K562 (cell line): ENCODE measurements at regions not wholly inside any gene's neighbourhood (a gene's known extent, or its start where the extent isn't known, plus 50 kb on each side); places are given as distances from the start of the nearest gene placed in this dataset.

ENCODE experiments used
- ATAC-seq: fragments of 200-7000 bp; cut with Tn5 transposase; 3 replicates; pipeline ENCODE4 v1.9.1; 2020; ENCODE audit warnings: moderate library complexity
- BruUV-seq: library from RNA; stranded (reverse); fragments of 400-500 nt; replicated peaks from 2 replicates; lab custom pipeline; 2021; lab: Mats Ljungman, UMichigan
- CTCF ChIA-PET: fragments of 300-600 bp; formaldehyde crosslinking; extraction: SDS; loops from one replicate; lab custom pipeline; 2021; ENCODE audit warnings: low intra/inter-chr PET ratio; lab: Yijun Ruan, JAX
- POLR2A ChIA-PET: fragments of 300-600, 350-650 bp; sonication (Branson Sonifier 250); formaldehyde crosslinking; extraction: SDS; loops from one replicate; lab custom pipeline; 2021; ENCODE audit warnings: antibody characterized with exemption, inconsistent platforms; lab: Yijun Ruan, JAX
- DNase-seq, 4 experiments: peaks; one replicate each; pipeline versions ENCODE4 v3.0.0 to v3.0.0-alpha.2; 2011 to 2018; ENCODE audit warnings: low spot score in 3 of 4, mixed read lengths in 3 of 4; ENCODE audit errors: extremely low read depth in 1 of 4
- FAIRE-seq: peaks from 2 replicates; lab custom pipeline; 2011; peaks lifted over from hg19 to GRCh38; lab: Jason Lieb, UNC
- H2AFZ ChIP-seq: 2 replicates; pipeline ENCODE4 v1.6.0; 2011; ENCODE audit warnings: low read depth, low read length, control low read depth, inconsistent platforms
- H3K27ac ChIP-seq: fragments of 200-600 bp; 3 replicates; pipeline ENCODE4 v1.8.0; 2011; ENCODE audit warnings: low read depth, mild to moderate bottlenecking, control low read depth, inconsistent platforms, low read length, moderate library complexity, mixed read lengths; ENCODE audit errors: extremely low read depth
- H3K27me3 ChIP-seq, 2 experiments: fragments of 300-600 bp in 1 of 2; 2 replicates in 1 of 2; 3 replicates in 1 of 2; pipeline versions ENCODE4 v1.6.0 to v1.8.0; 2011; ENCODE audit warnings: inconsistent platforms in 2 of 2, low read length in 2 of 2, mild to moderate bottlenecking in 1 of 2, mixed read lengths in 1 of 2, moderate library complexity in 1 of 2; ENCODE audit not compliant: control insufficient read depth in 2 of 2, insufficient read depth in 2 of 2
- H3K36me3 ChIP-seq: fragments of 300-600 bp; 3 replicates; pipeline ENCODE4 v1.8.0; 2011; ENCODE audit warnings: mild to moderate bottlenecking, low read length, inconsistent platforms; ENCODE audit not compliant: control insufficient read depth, insufficient read depth
- H3K4me1 ChIP-seq, 2 experiments: fragments of 200-600 bp in 1 of 2; replicated peaks in 1 of 2; 2 replicates in 1 of 2; 3 replicates in 1 of 2; pipeline versions ENCODE4 v1.5.1 to v1.8.0; 2011; ENCODE audit warnings: inconsistent platforms in 2 of 2, low read length in 2 of 2, mild to moderate bottlenecking in 1 of 2, mixed read lengths in 1 of 2, moderate library complexity in 1 of 2; ENCODE audit not compliant: control insufficient read depth in 2 of 2, insufficient read depth in 2 of 2
- H3K4me2 ChIP-seq: 2 replicates; pipeline ENCODE4 v1.6.1; 2011; ENCODE audit warnings: low read length, control low read depth, inconsistent platforms, mixed read lengths; ENCODE audit not compliant: insufficient read depth
- H3K4me3 ChIP-seq: fragments of 200-600 bp; sonication (generic), shearing (Covaris generic); 2 replicates; pipeline ENCODE4 v1.5.1; 2016; ENCODE audit warnings: control low read depth, inconsistent platforms
- H3K79me2 ChIP-seq: fragments of 200-600 bp; 3 replicates; pipeline ENCODE4 v1.8.0; 2011; ENCODE audit warnings: low read length, inconsistent platforms; ENCODE audit not compliant: control insufficient read depth, insufficient read depth
- H3K9ac ChIP-seq, 2 experiments: 2 replicates each; pipeline versions ENCODE4 v1.6.0 to v1.6.1; 2011; ENCODE audit warnings: low read depth in 2 of 2, low read length in 2 of 2, control low read depth in 1 of 2, inconsistent platforms in 1 of 2, mild to moderate bottlenecking in 1 of 2, mixed read lengths in 1 of 2; ENCODE audit not compliant: insufficient read depth in 1 of 2
- H3K9me1 ChIP-seq: one replicate; pipeline ENCODE4 v1.6.0; 2011; ENCODE audit warnings: inconsistent platforms, mild to moderate bottlenecking, low read length, moderate library complexity; ENCODE audit not compliant: control insufficient read depth, insufficient read depth
- H3K9me3 ChIP-seq: replicated peaks from 2 replicates; pipeline ENCODE4 v1.5.1; 2011; ENCODE audit warnings: low read depth, low read length, inconsistent platforms; ENCODE audit not compliant: control insufficient read depth, insufficient read depth
- H4K20me1 ChIP-seq: replicated peaks from 2 replicates; pipeline ENCODE4 v1.6.1; 2011; ENCODE audit warnings: low read length, inconsistent platforms, mixed read lengths; ENCODE audit not compliant: control insufficient read depth, insufficient read depth
- ARID1B ChIP-seq: fragments of 450-650 bp; IDR thresholded peaks from 2 replicates; pipeline ENCODE4 v1.6.1; 2016; ENCODE audit warnings: antibody characterized with exemption, mild to moderate bottlenecking, inconsistent platforms
- ARID3A ChIP-seq: IDR thresholded peaks from 2 replicates; pipeline ENCODE4 v1.6.1; 2012; ENCODE audit warnings: low read depth, low read length, improper control_type of control experiment, borderline replicate concordance
- ELF1 ChIP-seq: fragments of 200-800 bp; sonication (Bioruptor generic); IDR thresholded peaks from 2 replicates; pipeline ENCODE4 v1.6.1; 2016; ENCODE audit warnings: missing genetic modification characterization, missing compliant biosample characterization
- ERF ChIP-seq: fragments of 450-650 bp; formaldehyde crosslinking; IDR thresholded peaks from 2 replicates; pipeline ENCODE4 v1.4.0; 2020; ENCODE audit warnings: mild to moderate bottlenecking, mixed read lengths
- FOXJ2 ChIP-seq: fragments of 200-800 bp; sonication (Bioruptor generic); IDR thresholded peaks from 2 replicates; pipeline ENCODE4 v1.6.1; 2016; ENCODE audit warnings: missing genetic modification characterization, missing compliant biosample characterization
- HBP1 ChIP-seq: fragments of 450-650 bp; formaldehyde crosslinking; IDR thresholded peaks from 2 replicates; pipeline ENCODE4 v1.4.0; 2022; ENCODE audit warnings: missing genetic modification characterization
- HINFP ChIP-seq: fragments of 450-650 bp; conservative IDR thresholded peaks from 2 replicates; pipeline ENCODE4 v1.6.1; 2016; ENCODE audit warnings: missing genetic modification characterization, low read depth, mild to moderate bottlenecking, control low read depth, missing compliant biosample characterization
- IRF2 ChIP-seq: sonication (generic); formaldehyde crosslinking; IDR thresholded peaks from 2 replicates; pipeline ENCODE4 v1.8.1; 2022; ENCODE audit warnings: mild to moderate bottlenecking, missing genetic modification reagents
- KDM4B ChIP-seq, 2 experiments: fragments of 450-650 bp in 1 of 2; sonication (generic) in 1 of 2; IDR thresholded peaks; 2 replicates each; pipeline ENCODE4 v1.6.1; 2016 to 2017; ENCODE audit warnings: borderline replicate concordance in 2 of 2, antibody characterized with exemption in 1 of 2, low read depth in 1 of 2, mild to moderate bottlenecking in 1 of 2
- SAP30 ChIP-seq: fragments of 200-600 bp; sonication (generic); IDR thresholded peaks from 2 replicates; pipeline ENCODE4 v1.6.1; 2012; ENCODE audit warnings: borderline replicate concordance, low read depth, mild to moderate bottlenecking, moderate library complexity, low read length, control low read depth, inconsistent platforms; ENCODE audit not compliant: insufficient read depth, poor library complexity, severe bottlenecking
- THAP7 ChIP-seq: fragments of 250-450 bp; sonication (Bioruptor Pico); IDR thresholded peaks from 2 replicates; pipeline ENCODE4 v1.5.0; 2021
- WGBS: fragments of 100-300 bp; shearing (Covaris generic); methylation state at CpG from one replicate; pipeline ENCODE4 v1.1.6; 2016; ENCODE audit warnings: low coverage, mixed read lengths; ENCODE audit not compliant: insufficient coverage; ENCODE audit errors: missing lambda C conversion rate; 5-methylcytosine and 5-hydroxymethylcytosine counted together
- in situ Hi-C: fragments of 300-500 bp; cut with MboI; formaldehyde crosslinking; loops from 4 replicates; pipeline ENCODE4 v1.15.0; 2018; ENCODE audit warnings: inconsistent platforms, mixed read lengths
- intact Hi-C: fragments of 100-400 bp; cut with micrococcal nuclease; formaldehyde crosslinking; loops from 2 replicates; pipeline ENCODE4 v1.14.2; 2022
- TF ChIP-seq, protein P1 (sequence below): fragments of 450-650 bp; IDR thresholded peaks from 2 replicates; pipeline ENCODE4 v1.6.1; 2018; ENCODE audit warnings: mild to moderate bottlenecking, low read depth; ENCODE audit not compliant: partially characterized antibody

- no peak overlapping the region for H3K27ac ChIP-seq
- no peaks in the 10 kb centered on the region for H3K9me3 ChIP-seq
- H4K20me1 ChIP-seq: no peaks in the 10 kb centered on the region
- CTCF ChIA-PET: no interaction called here
- H3K4me1 ChIP-seq: peaks cover 25 to 34% of the 10 kb centered on the region in 2 experiments
- no peak for FAIRE-seq
- whole genome bisulfite sequencing: 67% methylated on average over 1 of the region's 2 CpGs
- no peaks in the 10 kb centered on the region for H3K9me1 ChIP-seq
- no peak overlapping the region for H3K9ac ChIP-seq
- H3K27me3 ChIP-seq: no peaks in the 10 kb centered on the region
- H3K4me2 ChIP-seq: no peak overlapping the region
- no peaks in the 10 kb centered on the region for H3K36me3 ChIP-seq
- BruUV-seq: no TSS peak
- DNase-seq: no peak
- peak overlapping the region; percentile 7; the same call in 1 of the 2 replicates for H2AFZ ChIP-seq
- in situ Hi-C loops (loop anchor here (5.0 kb wide), 2 partner anchors 165 to 305 kb away; partner anchors contain the start of gene TBL1XR1), intact Hi-C loops (loop anchor here (10.0 kb wide), 1 partner anchor 488 kb away; no protein-coding TSS in a partner anchor)
- no peak for ATAC-seq
- H3K4me3 ChIP-seq: no peak overlapping the region
- peaks cover 6% of the 10 kb centered on the region; the same call in 1 of the 3 replicates for H3K79me2 ChIP-seq
- POLR2A ChIA-PET: interaction anchor here (0.6 to 7.6 kb wide), 4 partner anchors 8 to 776 kb away, joined by 3 to 97 read pairs (median 13); partner anchors contain the start of gene TBL1XR1
- TF ChIP-seq IRF2 (CRISPR knock-in tag): no peak
- TF ChIP-seq ARID3A: no peak
- TF ChIP-seq ELF1 (tag): no peak
- no peak for TF ChIP-seq SAP30
- no peak for TF ChIP-seq FOXJ2
- no peak for TF ChIP-seq ARID1B
- TF ChIP-seq, protein P1, sequence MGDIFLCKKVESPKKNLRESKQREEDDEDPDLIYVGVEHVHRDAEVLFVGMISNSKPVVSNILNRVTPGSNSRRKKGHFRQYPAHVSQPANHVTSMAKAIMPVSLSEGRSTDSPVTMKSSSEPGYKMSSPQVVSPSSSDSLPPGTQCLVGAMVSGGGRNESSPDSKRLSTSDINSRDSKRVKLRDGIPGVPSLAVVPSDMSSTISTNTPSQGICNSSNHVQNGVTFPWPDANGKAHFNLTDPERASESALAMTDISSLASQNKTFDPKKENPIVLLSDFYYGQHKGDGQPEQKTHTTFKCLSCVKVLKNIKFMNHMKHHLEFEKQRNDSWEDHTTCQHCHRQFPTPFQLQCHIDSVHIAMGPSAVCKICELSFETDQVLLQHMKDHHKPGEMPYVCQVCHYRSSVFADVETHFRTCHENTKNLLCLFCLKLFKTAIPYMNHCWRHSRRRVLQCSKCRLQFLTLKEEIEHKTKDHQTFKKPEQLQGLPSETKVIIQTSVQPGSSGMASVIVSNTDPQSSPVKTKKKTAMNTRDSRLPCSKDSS: no peak
- TF ChIP-seq THAP7 (CRISPR knock-in tag): no peak
- TF ChIP-seq HBP1 (CRISPR knock-in tag): no peak
- TF ChIP-seq HINFP (tag): no peak
- no peak for TF ChIP-seq KDM4B (IDR thresholded peaks at IDR 0.05; ENCODE audit: borderline replicate concordance in 2 of 2, low read depth in 1 of 2)
- TF ChIP-seq ERF (CRISPR knock-in tag): no peak
These were observed 165.3 kb upstream of the TBL1XR1 start for GRCh38 chr3:177362626-177363025.
